ENCODE measurements at regions not wholly inside any gene's neighbourhood (a gene's known extent, or its start where the extent isn't known, plus 50 kb on each side); places are given as distances from the start of the nearest gene placed in this dataset.
A peak's percentile ranks its signal among the peaks of the same experiment; 100 is the strongest.

DNA sequence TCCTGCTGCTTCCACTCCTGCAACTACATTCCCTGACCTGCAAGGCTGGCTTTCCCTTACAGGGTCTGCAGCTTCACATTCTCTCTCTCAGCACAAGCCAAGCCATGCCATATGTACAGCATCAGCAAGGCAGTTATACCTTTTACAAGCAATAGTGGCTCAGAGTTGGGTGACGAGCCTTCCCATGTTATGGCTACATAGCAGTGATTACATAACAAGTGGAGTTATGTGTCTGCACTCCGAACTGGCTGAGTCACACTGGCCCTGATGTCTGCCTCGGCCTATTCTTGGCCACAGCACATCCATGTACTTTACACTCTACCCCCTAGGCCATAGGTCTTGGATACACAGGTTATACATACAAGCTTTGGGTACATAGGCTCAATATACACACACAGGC is 52.0 kb upstream of the SNCAIP start:
- peak overlapping the region in 1 of 2 experiments; percentile 27; a peak in 1 of 4 replicates for H4K8ac ChIP-seq (ENCODE audit: low read depth in 2 of 2, low read length in 2 of 2)
- H3K27ac ChIP-seq (ENCODE audit: insufficient read depth, low read length), result no peak overlapping the region
- ChIA-PET POLR2A (ENCODE audit: unreplicated experiment) (no interaction called here), CTCF (interaction anchor here (0.7 to 1.1 kb wide), 3 partner anchors 43 to 156 kb away, joined by 3 to 5 read pairs (median 4); no protein-coding TSS in a partner anchor)
- in situ Hi-C loops (cut with MboI; ENCODE audit: low sequenced_read_pairs), result no loop called here
- no peak overlapping the region for H2AFZ ChIP-seq (replicated peaks; ENCODE audit: low read length, poor library complexity)
- no peaks in the 10 kb centered on the region for H3K79me1 ChIP-seq (ENCODE audit: low read depth in 1 of 2, low read length in 2 of 2)
- H2AK5ac ChIP-seq (ENCODE audit: low read depth, low read length), result peak overlapping the region; percentile 2
- H2BK20ac ChIP-seq (ENCODE audit: low read depth, low read length), result peak overlapping the region; percentile 40
- H2AK9ac ChIP-seq (replicated peaks; ENCODE audit: low read depth, low read length, poor library complexity), result no peak overlapping the region
- H3K4me3 ChIP-seq (ENCODE audit: insufficient read depth, low read depth, low read length), result no peak overlapping the region
- 0 out of 3 replicates have a peak overlapping the region, but pooled peaks have one; percentile 18 for H2BK15ac ChIP-seq (ENCODE audit: low read depth, low read length)
- H4K20me1 ChIP-seq (ENCODE audit: insufficient read depth, low read length), result no peaks in the 10 kb centered on the region
- H4K91ac ChIP-seq (ENCODE audit: insufficient read depth, low read depth, low read length), result 0 out of 2 replicates have a peak overlapping the region, but pooled peaks have one; percentile 26
- TF ChIP-seq RAD21 (IDR thresholded peaks at IDR 0.05; ENCODE audit: low read length) (0 out of 2 replicates have a peak, but pooled peaks have one; percentile 3), POLR2A (IDR thresholded peaks at IDR 0.05; ENCODE audit: low read depth, low read length) (no peak), CHD1 (IDR thresholded peaks at IDR 0.05; ENCODE audit: low read depth, low read length) (no peak), NFE2L2 (IDR thresholded peaks at IDR 0.05; ENCODE audit: low read depth, low read length) (peak; percentile 67; the same call in 1 of the 2 replicates), RFX5 (IDR thresholded peaks at IDR 0.05; ENCODE audit: low read depth, low read length) (peak; percentile 46; the same call in 1 of the 2 replicates), FOS (IDR thresholded peaks at IDR 0.05; ENCODE audit: low read depth, low read length) (peak; percentile 94), MAFK (IDR thresholded peaks at IDR 0.05; ENCODE audit: low read depth, low read length) (no peak; the same call in 1 of the 2 replicates), MXI1 (IDR thresholded peaks at IDR 0.05; ENCODE audit: borderline replicate concordance, low read depth, low read length) (no peak), MAZ (IDR thresholded peaks at IDR 0.05; ENCODE audit: borderline replicate concordance, low read depth, low read length) (0 out of 2 replicates have a peak, but pooled peaks have one; percentile 38), SMC3 (IDR thresholded peaks at IDR 0.05; ENCODE audit: low read depth, low read length) (no peak), BHLHE40 (IDR thresholded peaks at IDR 0.05; ENCODE audit: low read depth, low read length) (no peak), RCOR1 (IDR thresholded peaks at IDR 0.05; ENCODE audit: insufficient replicate concordance, low read length) (no peak), CEBPB (IDR thresholded peaks at IDR 0.05; ENCODE audit: low read depth, low read length) (peak; percentile 93)
- TF ChIP-seq, protein P1, sequence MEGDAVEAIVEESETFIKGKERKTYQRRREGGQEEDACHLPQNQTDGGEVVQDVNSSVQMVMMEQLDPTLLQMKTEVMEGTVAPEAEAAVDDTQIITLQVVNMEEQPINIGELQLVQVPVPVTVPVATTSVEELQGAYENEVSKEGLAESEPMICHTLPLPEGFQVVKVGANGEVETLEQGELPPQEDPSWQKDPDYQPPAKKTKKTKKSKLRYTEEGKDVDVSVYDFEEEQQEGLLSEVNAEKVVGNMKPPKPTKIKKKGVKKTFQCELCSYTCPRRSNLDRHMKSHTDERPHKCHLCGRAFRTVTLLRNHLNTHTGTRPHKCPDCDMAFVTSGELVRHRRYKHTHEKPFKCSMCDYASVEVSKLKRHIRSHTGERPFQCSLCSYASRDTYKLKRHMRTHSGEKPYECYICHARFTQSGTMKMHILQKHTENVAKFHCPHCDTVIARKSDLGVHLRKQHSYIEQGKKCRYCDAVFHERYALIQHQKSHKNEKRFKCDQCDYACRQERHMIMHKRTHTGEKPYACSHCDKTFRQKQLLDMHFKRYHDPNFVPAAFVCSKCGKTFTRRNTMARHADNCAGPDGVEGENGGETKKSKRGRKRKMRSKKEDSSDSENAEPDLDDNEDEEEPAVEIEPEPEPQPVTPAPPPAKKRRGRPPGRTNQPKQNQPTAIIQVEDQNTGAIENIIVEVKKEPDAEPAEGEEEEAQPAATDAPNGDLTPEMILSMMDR (conservative IDR thresholded peaks at IDR 0.05; ENCODE audit: low read depth, low read length), result no peak
- TF ChIP-seq, protein P2, sequence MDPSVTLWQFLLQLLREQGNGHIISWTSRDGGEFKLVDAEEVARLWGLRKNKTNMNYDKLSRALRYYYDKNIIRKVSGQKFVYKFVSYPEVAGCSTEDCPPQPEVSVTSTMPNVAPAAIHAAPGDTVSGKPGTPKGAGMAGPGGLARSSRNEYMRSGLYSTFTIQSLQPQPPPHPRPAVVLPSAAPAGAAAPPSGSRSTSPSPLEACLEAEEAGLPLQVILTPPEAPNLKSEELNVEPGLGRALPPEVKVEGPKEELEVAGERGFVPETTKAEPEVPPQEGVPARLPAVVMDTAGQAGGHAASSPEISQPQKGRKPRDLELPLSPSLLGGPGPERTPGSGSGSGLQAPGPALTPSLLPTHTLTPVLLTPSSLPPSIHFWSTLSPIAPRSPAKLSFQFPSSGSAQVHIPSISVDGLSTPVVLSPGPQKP (IDR thresholded peaks at IDR 0.05; ENCODE audit: borderline replicate concordance, low read depth, low read length), result no peak
- TF ChIP-seq, protein P3, sequence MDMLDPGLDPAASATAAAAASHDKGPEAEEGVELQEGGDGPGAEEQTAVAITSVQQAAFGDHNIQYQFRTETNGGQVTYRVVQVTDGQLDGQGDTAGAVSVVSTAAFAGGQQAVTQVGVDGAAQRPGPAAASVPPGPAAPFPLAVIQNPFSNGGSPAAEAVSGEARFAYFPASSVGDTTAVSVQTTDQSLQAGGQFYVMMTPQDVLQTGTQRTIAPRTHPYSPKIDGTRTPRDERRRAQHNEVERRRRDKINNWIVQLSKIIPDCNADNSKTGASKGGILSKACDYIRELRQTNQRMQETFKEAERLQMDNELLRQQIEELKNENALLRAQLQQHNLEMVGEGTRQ (IDR thresholded peaks at IDR 0.05; ENCODE audit: low read depth, low read length), result no peak
- peak; percentile 90 for ATAC-seq (ENCODE audit: low read depth)
- no peak overlapping the region for H3K9ac ChIP-seq (ENCODE audit: low read depth, low read length)
- peak overlapping the region; percentile 30 for H2BK120ac ChIP-seq (ENCODE audit: low read depth, low read length)
- no peak overlapping the region; the same call in 1 of the 2 replicates for H3K18ac ChIP-seq (ENCODE audit: low read depth, low read length)
- WGBS, 2 experiments (ENCODE audit: extremely low coverage in 2 of 2, insufficient read length in 1 of 2), result no CpG with 5 or more reads among the region's 3 CpGs
- dilution Hi-C loops (cut with HindIII; ENCODE audit: low sequenced_read_pairs, unreplicated experiment), result no loop called here
- no peak overlapping the region for H3K4me2 ChIP-seq (ENCODE audit: low read depth, low read length)
- peak overlapping the region; percentile 33; the same call in 1 of the 2 replicates for H3K4ac ChIP-seq (ENCODE audit: low read depth, low read length)
- H3K23ac ChIP-seq (ENCODE audit: low read depth, low read length), result no peak overlapping the region
- no peaks in the 10 kb centered on the region for H3K36me3 ChIP-seq (ENCODE audit: control insufficient read depth, insufficient read depth, low read length)
- H3K9me1 ChIP-seq (ENCODE audit: insufficient read depth, low read length), result peaks cover 3% of the 10 kb centered on the region; the same call in 1 of the 2 replicates
- H3K9me3 ChIP-seq (ENCODE audit: control insufficient read depth, insufficient read depth, low read length), result peaks cover 7% of the 10 kb centered on the region
- no peak overlapping the region for H3K56ac ChIP-seq (ENCODE audit: extremely low read depth, insufficient read depth, low read length)
- peak; percentile 95 for DNase-seq
- H2BK5ac ChIP-seq (ENCODE audit: low read depth, low read length, poor library complexity, severe bottlenecking), result peak overlapping the region; percentile 68
- no peak overlapping the region for H4K5ac ChIP-seq (ENCODE audit: low read depth, low read length)
- no TSS peak for BruUV-seq (replicated peaks)
- no peak overlapping the region for H3K14ac ChIP-seq (replicated peaks; ENCODE audit: low read depth, low read length)
- H3K4me1 ChIP-seq (ENCODE audit: control insufficient read depth, insufficient read depth, low read length), result peaks cover 3% of the 10 kb centered on the region
- intact Hi-C loops (cut with micrococcal nuclease), result no loop called here
- no peaks in the 10 kb centered on the region for H3K27me3 ChIP-seq (ENCODE audit: control insufficient read depth, insufficient read depth, low read length)

All from IMR-90 (cell line).